Breast epithelium (tissue), 3 donors: ENCODE measurements at regions not wholly inside any gene's neighbourhood (a gene's known extent, or its start where the extent isn't known, plus 50 kb on each side); places are given as distances from the start of the nearest gene placed in this dataset.

Experiments
- CTCF ChIP-seq, 3 donors: fragments of 450-650 bp; IDR thresholded peaks; one replicate each; pipeline ENCODE4 v1.5.1; 2016 to 2017; ENCODE audit warnings: antibody characterized with exemption in 3 of 3, mild to moderate bottlenecking in 3 of 3, moderate library complexity in 3 of 3
- POLR2AphosphoS5 ChIP-seq, 3 donors: sonication (generic); formaldehyde crosslinking; IDR thresholded peaks; one replicate each; pipeline ENCODE4 v1.6.1; 2017; ENCODE audit warnings: antibody characterized with exemption in 3 of 3

- TF ChIP-seq CTCF (IDR thresholded peaks at IDR 0.05) (no peak), POLR2AphosphoS5 (IDR thresholded peaks at IDR 0.05) (no peak)
Observed at GRCh38 chr7:93021748-93022147, 96.0 kb downstream of the SAMD9 start.
